C4-2B (cell line): ENCODE measurements at regions not wholly inside any gene's neighbourhood (a gene's known extent, or its start where the extent isn't known, plus 50 kb on each side); places are given as distances from the start of the nearest gene placed in this dataset.

Experiments
- H3K27ac ChIP-seq: fragments of 450-650 bp; 2 replicates; pipeline ENCODE4 v1.5.1; 2017
- ZFX ChIP-seq: fragments of 450-650 bp; IDR thresholded peaks from 2 replicates; pipeline ENCODE4 v1.6.1; 2017
- TF ChIP-seq, protein P1 (sequence below): fragments of 450-650 bp; conservative IDR thresholded peaks from 2 replicates; pipeline ENCODE4 v1.5.1; 2017; ENCODE audit warnings: mild to moderate bottlenecking

DNA sequence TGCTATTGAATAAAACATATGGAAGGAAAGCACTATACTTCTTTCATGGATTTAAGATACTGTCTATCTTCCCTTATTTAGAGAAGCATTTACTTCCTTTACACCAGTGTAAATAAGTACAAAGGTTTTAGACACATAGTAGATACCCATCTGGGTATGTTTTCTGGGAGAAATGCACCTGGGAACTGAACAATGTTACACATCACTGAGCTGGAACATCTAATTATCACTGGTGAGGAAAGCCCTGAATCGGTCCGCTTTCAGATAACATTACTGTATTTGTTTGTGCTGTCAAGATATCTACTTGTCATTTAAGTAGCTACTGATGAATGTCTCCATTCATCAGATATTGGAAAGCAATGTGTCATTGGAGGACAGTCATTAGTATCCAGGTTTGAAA is 964.7 kb upstream of the PTPRD start:
- TF ChIP-seq ZFX: no peak
- TF ChIP-seq, protein P1, sequence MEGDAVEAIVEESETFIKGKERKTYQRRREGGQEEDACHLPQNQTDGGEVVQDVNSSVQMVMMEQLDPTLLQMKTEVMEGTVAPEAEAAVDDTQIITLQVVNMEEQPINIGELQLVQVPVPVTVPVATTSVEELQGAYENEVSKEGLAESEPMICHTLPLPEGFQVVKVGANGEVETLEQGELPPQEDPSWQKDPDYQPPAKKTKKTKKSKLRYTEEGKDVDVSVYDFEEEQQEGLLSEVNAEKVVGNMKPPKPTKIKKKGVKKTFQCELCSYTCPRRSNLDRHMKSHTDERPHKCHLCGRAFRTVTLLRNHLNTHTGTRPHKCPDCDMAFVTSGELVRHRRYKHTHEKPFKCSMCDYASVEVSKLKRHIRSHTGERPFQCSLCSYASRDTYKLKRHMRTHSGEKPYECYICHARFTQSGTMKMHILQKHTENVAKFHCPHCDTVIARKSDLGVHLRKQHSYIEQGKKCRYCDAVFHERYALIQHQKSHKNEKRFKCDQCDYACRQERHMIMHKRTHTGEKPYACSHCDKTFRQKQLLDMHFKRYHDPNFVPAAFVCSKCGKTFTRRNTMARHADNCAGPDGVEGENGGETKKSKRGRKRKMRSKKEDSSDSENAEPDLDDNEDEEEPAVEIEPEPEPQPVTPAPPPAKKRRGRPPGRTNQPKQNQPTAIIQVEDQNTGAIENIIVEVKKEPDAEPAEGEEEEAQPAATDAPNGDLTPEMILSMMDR: no peak
- no peak overlapping the region for H3K27ac ChIP-seq

DNA sequence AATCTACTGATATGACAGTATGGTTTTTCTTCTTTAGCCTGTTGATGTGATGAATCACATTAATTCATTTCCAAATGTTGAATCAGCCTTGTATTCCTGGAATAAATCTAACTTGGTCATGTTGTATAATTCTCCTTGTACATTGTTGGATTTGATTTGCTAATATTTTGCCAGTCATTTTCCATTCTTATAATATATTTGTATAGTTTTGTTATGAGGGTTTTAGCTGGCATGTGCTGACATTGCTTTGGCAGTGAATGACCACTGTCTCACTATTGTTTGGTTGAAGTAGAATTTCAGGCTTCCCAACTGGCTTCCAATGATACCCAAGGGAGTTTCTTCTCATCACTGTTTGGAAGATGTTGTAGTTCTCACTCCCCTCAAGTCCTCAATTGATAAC is 983.0 kb upstream of the PTPRD start:
- TF ChIP-seq, protein P1: no peak
- TF ChIP-seq ZFX: no peak
- no peak overlapping the region for H3K27ac ChIP-seq

DNA sequence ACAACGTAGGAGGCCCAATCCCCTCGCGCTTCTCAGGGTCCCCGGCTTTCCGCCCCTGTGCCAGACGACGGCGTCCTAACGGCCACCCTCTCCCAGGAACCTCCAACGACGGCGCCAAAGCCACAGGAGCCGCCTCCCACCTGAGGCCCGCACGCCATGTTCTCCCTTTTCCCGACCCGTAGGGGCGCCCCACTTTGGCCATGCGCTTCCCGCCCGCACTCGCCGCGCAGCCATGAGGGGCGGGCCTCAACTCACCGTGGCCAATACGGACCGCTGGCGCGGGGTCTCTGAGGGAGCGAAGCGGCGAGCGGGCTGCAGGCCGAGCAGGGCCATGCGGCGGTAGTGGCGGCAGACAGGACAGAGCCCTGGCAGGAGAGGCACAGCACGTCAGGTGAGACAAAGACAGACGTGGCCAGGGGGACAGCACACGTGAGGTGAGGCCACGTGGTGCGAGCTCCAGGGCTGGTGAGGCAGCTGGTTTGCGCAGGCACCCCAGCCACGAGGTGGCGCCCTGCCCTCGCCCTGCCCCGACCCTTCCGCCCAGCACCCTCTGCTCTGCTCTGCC is 1005.5 kb upstream of the PTPRD start:
- TF ChIP-seq, protein P1: peak; percentile 71
- TF ChIP-seq ZFX: no peak
- no peak overlapping the region for H3K27ac ChIP-seq

DNA sequence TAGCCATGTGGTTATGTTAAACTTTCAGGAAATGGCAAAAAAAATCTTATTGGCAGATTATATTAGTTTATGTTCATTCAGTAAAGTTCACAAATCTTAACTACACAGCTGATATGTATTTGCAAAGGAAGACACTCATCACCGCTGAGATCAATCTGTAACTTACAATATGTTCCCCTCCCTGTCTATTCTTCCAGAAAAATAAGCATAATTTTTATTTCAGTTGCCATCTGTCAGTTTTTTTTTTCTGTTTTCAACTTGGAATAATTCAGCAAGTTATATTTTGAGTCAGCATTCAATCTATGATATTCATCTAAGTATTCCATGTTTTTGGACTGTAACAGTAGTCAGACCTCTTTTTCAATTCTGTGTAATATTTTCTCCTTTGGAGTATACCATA is 1019.9 kb upstream of the PTPRD start:
- H3K27ac ChIP-seq: no peak overlapping the region
- TF ChIP-seq ZFX: no peak
- TF ChIP-seq, protein P1: no peak

DNA sequence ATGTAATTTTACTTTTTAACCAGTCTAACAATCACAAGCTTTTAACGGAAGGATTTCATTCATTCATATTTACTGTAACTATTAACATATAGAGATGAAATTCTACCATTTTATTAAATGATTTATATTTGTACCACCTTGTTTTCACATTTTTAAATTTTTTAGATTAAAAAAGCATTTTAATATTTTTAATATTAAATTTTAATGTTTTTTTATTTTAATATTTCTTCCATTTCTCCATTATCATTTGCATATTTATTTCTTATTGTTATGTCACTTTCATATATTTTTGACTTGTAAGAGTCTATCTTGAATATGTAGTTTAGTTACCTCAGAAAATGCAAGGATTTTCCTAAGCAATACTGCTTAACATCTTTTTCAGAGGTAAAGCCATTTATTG is 1034.0 kb upstream of the PTPRD start:
- no peak overlapping the region for H3K27ac ChIP-seq
- TF ChIP-seq ZFX: no peak
- TF ChIP-seq, protein P1: no peak

DNA sequence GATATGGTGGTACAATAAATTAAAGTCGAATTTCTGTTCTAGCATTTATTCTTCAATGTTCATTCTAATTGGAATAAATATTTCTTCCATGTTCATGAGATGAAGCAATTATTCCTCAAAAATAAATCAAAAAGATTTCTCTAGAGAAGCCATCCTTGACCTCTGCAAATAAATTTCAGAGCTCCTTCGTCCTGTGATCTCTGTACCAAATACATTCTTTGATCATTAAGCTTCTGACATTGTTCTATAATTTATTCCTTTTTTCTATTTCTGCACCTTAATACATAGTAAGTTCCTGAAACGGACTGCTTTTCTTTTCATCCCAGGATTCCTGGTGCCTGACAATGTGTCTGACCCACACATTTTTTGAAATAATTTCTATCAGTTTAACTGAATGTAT is 1039.3 kb upstream of the TYRP1 start:
- no peak for TF ChIP-seq ZFX
- TF ChIP-seq, protein P1: no peak
- no peak overlapping the region for H3K27ac ChIP-seq

DNA sequence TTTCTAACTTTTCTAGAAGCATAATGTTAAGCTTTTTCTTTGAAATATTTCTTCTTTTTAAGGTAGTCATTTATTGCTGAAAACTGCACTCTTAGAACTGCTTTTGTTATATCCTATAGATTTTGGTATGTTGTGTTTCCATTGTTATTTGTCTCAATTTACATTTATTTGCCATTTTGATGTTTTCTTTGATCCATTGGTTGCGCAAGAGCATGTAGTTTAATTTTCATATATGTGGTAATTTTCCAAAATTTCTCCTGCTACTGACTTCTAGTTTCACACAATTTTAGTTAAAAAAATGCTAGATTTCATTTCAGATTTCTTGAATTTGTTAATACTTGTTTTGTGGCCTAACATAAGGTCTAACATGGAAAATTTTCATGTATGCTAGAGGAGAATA is 1029.3 kb upstream of the TYRP1 start:
- TF ChIP-seq, protein P1: no peak
- TF ChIP-seq ZFX: no peak
- no peak overlapping the region for H3K27ac ChIP-seq
